Osteocyte (in vitro differentiated cells): ENCODE measurements at regions not wholly inside any gene's neighbourhood (a gene's known extent, or its start where the extent isn't known, plus 50 kb on each side); places are given as distances from the start of the nearest gene placed in this dataset.
A peak's percentile ranks its signal among the peaks of the same experiment; 100 is the strongest.

Experiments
- DNase-seq: peaks from one replicate; pipeline ENCODE4 v3.0.0; 2021; ENCODE audit warnings: mixed read lengths; ENCODE audit not compliant: unreplicated experiment; ENCODE audit errors: extremely low spot score
- H3K27ac Mint-ChIP-seq: one replicate; pipeline ENCODE4 v1.8.0; 2021; ENCODE audit warnings: mild to moderate bottlenecking, mixed read lengths; ENCODE audit not compliant: unreplicated experiment
- H3K27me3 Mint-ChIP-seq: one replicate; pipeline ENCODE4 v1.8.0; 2021; ENCODE audit warnings: mixed read lengths; ENCODE audit not compliant: unreplicated experiment
- H3K36me3 Mint-ChIP-seq: one replicate; pipeline ENCODE4 v1.8.0; 2021; ENCODE audit warnings: mixed read lengths; ENCODE audit not compliant: unreplicated experiment
- H3K4me1 Mint-ChIP-seq: one replicate; pipeline ENCODE4 v1.8.0; 2021; ENCODE audit warnings: mixed read lengths; ENCODE audit not compliant: unreplicated experiment
- H3K4me3 Mint-ChIP-seq: one replicate; pipeline ENCODE4 v1.8.0; 2021; ENCODE audit warnings: mild to moderate bottlenecking, moderate library complexity, mixed read lengths; ENCODE audit not compliant: unreplicated experiment
- H3K9me3 Mint-ChIP-seq: one replicate; pipeline ENCODE4 v1.8.0; 2021; ENCODE audit warnings: mixed read lengths; ENCODE audit not compliant: unreplicated experiment
- CTCF ChIP-seq: fragments of 200-600 bp; sonication (generic); IDR thresholded peaks from 2 replicates; pipeline ENCODE4 v1.5.0; 2021; ENCODE audit warnings: antibody characterized with exemption, mild to moderate bottlenecking, moderate library complexity

- no peaks in the 10 kb centered on the region for H3K4me1 Mint-ChIP-seq
Measured at GRCh38 chr1:112285746-112286145, 110.3 kb upstream of the CTTNBP2NL start.

GRCh38 chr1:112296908-112297307 is 99.1 kb upstream of the CTTNBP2NL start:
- H3K36me3 Mint-ChIP-seq = no peaks in the 10 kb centered on the region
- peaks cover 24% of the 10 kb centered on the region for H3K27me3 Mint-ChIP-seq
- no peak overlapping the region for H3K27ac Mint-ChIP-seq
- H3K9me3 Mint-ChIP-seq = no peaks in the 10 kb centered on the region
- DNase-seq = no peak
- H3K4me1 Mint-ChIP-seq = peaks cover 2% of the 10 kb centered on the region
- H3K4me3 Mint-ChIP-seq = no peak overlapping the region
- TF ChIP-seq CTCF = no peak

More at GRCh38 chr1:112285746-112286145, 110.3 kb upstream of the CTTNBP2NL start:
- DNase-seq = no peak
- Mint-ChIP-seq H3K4me3 (no peak overlapping the region), H3K9me3 (no peaks in the 10 kb centered on the region), H3K36me3 (no peaks in the 10 kb centered on the region), H3K27ac (no peak overlapping the region), H3K27me3 (peaks cover 8% of the 10 kb centered on the region)
- no peak for TF ChIP-seq CTCF

- no peak for TF ChIP-seq CTCF
- H3K9me3 Mint-ChIP-seq = no peaks in the 10 kb centered on the region
- H3K27me3 Mint-ChIP-seq = peaks cover 21% of the 10 kb centered on the region
- DNase-seq = no peak
- no peak overlapping the region for H3K4me3 Mint-ChIP-seq
- H3K36me3 Mint-ChIP-seq = no peaks in the 10 kb centered on the region
- H3K4me1 Mint-ChIP-seq = peaks cover 2% of the 10 kb centered on the region
- no peak overlapping the region for H3K27ac Mint-ChIP-seq
Measured at GRCh38 chr1:112297536-112297935, 98.5 kb upstream of the CTTNBP2NL start.

- H3K4me1 Mint-ChIP-seq = peaks cover 2% of the 10 kb centered on the region
- H3K9me3 Mint-ChIP-seq = no peaks in the 10 kb centered on the region
- H3K27ac Mint-ChIP-seq = no peak overlapping the region
- peak; percentile 44 for TF ChIP-seq CTCF
- H3K27me3 Mint-ChIP-seq = peaks cover 28% of the 10 kb centered on the region
- no peak for DNase-seq
- no peaks in the 10 kb centered on the region for H3K36me3 Mint-ChIP-seq
- no peak overlapping the region for H3K4me3 Mint-ChIP-seq
Measured at GRCh38 chr1:112298558-112298957, 97.5 kb upstream of the CTTNBP2NL start.

- no peak for DNase-seq
- TF ChIP-seq CTCF = no peak
- Mint-ChIP-seq H3K4me1 (no peaks in the 10 kb centered on the region), H3K27ac (no peak overlapping the region), H3K4me3 (no peak overlapping the region), H3K27me3 (peaks cover 51% of the 10 kb centered on the region), H3K9me3 (no peaks in the 10 kb centered on the region), H3K36me3 (no peaks in the 10 kb centered on the region)
Measured at GRCh38 chr1:112304126-112304525, 91.9 kb upstream of the CTTNBP2NL start.
